ENCODE measurements at regions not wholly inside any gene's neighbourhood (a gene's known extent, or its start where the extent isn't known, plus 50 kb on each side); places are given as distances from the start of the nearest gene placed in this dataset.
"Not testable (repeated sequence)": the region's sequence is repeated elsewhere in the genome, so short reads cannot be mapped to it uniquely, and the experiment has no call there.

DNA sequence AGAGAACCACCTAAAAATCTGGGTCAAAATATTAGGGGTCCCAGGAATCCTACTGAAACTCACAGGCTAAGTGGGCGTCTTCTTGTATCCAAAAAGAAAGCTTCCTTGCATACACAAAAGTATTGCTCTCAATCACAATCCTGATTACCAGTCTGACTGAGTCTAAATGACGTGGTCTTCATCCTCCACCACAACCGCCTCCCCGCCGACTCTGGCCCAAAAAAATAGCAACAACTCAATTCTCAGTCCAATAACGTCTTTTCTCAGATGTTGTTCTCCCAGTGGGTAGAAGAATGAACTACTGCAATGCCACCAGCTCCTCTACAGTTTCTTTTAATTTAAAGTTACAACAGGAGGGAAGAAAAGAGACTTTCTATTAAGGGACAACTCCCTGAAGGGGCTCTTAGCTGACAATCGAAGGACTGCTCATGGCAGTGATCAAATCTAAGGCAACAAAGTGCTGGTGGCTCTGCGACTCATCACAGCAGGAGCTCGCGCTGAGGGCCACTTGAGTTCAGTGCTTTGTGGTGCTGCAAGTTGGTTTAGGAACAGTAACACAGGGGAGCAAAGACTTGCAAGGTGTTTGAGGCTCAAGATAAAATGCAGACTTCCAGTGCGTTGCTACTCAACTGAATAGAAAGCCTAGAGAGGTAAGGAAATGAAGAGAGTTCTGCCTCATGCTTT is 394.1 kb downstream of the BCAT1 start:
- DNase-seq = no peak

DNA sequence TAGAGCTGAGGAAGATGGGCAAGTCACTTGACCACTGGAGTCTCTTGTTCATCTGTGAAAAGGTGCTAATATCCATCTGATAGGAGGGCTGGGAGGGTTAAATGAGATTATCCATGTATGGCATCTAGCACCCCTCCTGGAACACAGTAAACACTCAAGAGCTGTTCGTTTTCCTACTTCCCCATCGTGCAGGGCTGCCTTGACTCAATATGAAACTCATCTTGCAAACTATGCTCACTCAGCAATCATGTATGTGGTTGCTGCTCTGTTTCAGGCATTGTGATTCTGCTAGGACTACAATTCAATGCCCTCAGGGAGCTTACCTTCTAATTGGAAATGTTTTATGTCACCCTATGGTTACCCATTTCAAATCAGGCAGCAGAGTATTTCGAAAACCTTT is 395.6 kb downstream of the BCAT1 start:
- DNase-seq = no peak

DNA sequence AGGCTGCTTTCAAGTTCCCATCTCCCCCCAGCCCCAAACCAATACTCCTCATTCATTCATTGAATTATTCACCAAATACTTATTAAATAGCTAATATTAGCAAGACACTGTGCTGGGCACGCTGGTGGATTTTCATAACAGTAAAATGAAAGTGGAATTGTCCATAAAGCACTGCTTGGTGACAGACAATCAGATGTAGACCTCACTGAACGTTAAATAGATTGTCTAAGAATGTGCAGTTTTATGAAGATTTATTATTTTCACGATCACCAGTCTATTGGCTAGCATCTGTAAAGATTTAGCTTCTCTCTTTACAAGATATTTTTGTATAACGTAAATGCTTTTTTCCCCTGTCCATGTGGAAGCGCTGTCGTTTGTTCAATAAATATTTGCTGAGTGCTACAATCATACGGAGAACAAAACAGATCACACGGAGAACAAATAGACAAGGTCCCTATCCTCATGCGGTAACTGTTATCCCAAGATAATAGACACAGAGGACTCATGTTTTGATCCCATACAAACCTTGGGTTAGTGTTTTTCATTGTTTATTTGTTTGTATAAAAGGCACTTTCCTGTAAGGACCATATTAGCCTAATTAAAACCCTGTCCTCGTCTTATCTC is 397.6 kb downstream of the BCAT1 start:
- DNase-seq = no peak

DNA sequence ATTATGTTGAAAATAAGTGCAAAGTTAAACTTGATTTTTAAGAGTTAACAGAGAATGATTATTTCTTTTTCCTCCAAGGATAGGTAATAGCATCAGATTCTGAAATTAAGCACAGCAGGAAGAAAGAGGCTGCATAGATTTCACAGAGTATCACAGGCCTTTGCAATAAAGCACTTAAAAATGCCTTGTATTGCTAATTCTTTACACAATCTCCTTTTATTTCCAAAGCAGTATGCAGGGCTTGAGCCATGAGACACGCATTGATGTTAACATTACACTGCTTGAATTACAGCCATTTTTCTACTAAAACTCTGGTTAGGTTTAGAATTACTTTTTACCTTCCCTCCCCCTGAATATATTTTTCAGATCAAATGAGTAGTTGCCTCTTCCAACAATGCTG is 398.3 kb downstream of the BCAT1 start:
- no peak for DNase-seq

DNA sequence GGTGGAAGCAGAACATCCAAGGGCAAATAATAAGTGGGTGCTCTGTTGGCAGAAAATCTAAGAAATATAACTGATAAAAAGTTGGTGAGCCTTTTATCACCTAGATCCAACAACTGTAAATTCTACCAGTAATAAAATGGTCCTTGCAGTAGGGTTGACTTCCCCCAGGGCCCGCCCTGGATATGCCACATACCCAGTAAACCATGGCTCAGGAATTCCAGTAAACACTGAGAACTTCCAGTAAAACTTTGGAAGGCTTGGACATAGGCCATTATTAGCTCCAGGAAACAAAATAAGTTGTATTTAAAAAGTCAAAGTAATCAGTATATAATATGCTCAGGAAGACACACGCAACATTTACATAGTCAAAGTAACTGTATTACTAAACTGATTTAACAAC is 402.2 kb downstream of the BCAT1 start:
- DNase-seq = no peak

DNA sequence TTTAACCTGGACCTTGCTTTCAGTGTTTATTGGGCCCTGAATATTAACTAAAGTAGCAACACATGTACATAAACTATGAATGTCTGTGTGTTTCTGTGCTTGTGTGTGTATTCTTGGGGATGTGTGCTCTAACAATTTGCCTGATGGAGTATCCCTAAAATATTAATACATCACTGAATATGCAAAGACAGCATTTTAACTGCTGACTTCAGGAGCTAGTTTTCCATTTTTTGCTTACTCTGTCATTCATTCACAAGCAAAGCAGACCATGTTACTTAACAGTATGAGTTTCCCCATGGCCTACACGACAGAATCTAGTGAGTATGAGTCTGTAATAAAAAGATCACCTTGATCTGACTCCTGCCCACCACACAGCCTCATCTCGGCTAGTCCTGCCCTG is 402.8 kb downstream of the BCAT1 start:
- no peak for DNase-seq

DNA sequence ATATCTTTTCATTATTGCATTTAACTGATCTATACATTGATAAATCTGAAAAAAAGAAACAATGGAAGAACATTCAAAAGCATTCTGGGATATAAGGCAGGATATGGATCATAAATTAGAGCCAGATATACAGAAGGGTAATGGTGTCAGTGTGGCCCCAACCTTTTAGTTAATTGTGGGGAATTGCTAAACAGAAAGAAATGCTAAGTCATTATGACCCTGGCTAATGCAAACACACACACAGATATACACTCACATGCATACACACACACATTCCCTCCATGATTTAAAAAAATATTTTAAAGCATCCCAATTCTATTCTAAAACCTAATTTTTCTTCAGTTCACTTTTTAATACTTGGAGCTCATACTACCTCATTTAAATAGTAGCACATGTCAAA is 404.5 kb downstream of the BCAT1 start:
- peak; percentile 11 for DNase-seq

DNA sequence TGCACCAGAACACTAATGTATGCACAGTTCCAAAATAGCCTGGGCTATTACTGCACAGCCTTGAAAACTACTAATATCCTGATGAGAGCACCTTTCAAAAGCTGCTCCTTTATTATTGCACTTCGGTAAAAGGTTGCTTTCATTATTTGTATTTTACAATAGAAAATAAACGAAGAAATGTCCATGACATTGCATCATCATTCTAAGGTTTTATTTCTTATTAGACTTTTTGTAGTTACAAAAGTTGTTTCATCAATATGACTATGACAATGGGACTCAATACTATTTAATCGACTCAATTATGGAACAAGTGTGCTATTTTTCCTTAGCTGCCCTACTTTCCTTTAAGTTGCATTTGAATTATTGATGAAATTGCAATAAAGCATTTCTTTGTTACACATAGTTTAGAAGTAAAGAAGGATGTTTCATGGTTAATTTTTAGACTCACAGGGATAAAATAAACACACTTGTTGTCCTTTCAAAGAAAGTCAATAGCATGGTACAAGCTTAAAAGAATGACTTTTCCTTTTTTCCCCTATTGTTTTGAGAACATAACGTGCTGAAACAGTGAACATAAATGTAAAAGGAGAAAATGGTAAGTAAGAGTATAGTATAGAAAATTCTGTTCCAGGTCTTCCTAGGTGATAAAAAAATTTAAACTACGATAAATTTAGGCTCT is 407.6 kb downstream of the BCAT1 start:
- no peak for DNase-seq

DNA sequence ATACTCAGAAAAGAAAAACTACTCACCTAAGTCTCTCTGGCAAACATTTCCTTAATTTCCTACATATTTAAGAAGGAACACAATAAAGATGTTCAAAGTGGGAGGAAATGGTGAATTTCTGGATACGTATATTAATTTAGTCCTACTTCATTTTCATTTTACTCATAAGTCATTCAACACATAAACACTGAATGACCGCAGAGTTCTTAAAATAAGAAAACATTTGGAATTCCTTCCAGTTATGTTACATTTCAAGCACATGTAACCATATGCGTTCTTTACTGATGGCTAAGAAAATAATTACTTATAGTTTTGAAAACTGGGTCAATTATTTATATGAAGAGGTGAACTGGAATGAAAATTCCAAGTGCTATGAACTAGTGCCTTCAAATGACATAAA is 409.3 kb downstream of the BCAT1 start:
- DNase-seq = no peak

DNA sequence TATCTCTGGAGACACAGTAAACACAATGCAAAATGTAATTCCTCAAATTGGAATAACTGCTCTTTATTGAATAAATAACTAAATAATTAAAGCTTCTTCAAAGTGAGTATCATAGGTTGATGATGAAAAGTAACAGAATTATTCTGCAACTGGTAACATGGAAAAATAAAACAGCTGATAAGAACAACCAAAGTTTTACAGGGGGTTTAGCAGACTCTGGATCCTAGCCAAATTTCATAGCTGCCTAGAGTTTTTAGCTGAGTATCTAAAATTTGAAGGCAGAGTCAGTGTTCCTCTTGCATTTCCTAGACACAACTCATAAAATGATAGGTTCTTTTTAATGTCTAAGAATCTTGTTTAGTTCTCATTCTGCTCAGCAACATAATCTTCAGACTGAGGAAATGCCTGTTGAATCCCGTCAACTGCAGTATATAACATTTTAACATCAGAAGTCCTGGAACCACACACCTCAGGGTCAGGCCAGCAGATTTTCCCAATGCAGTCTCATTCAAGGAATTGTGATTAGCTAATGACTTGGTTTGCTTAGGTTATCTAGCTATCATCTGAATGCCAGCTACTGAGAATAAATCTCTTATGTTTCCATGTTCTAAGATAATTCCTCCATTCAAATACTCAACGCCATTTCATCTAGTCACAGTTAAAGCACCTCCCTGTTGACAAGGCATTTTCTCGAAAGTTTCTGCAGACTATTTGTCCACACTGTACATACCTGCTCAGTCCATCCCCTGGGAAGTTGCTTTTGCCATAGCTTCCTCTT is 411.6 kb downstream of the BCAT1 start:
- no peak for DNase-seq

DNA sequence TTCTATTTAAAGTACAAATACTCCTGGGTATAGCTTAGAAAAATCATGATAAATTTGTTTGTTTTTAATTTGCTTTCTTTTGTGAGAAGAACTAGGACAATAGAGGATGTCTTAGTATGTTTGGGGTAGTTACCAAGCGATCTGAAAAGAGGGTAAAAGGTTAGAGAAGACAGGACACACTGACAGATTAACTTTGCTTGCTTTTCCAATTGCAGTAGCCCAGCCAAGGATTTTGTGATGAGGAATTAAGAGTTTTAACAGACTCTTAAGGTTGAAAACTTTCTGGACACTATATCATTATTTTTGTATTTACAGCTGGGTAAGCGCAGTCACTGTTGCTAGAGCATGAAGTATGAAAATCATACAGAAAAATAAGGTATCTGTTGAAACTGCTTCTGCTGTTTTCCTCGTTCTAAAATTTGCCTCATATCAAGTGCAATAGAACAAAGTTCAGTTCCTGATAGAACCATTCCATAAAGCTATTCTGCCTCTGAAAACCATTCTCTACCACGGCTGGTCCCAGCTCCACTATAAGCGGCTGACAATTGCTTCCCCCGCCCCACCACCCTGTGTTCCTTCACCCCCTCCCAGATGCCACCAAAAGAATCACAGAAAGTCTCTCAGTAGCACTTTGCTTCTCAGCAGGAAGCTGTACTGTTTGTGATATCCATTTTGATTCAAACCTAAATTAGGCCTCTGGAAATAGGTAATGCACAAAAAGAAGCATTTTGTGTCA is 413.4 kb downstream of the BCAT1 start:
- no peak for DNase-seq

DNA sequence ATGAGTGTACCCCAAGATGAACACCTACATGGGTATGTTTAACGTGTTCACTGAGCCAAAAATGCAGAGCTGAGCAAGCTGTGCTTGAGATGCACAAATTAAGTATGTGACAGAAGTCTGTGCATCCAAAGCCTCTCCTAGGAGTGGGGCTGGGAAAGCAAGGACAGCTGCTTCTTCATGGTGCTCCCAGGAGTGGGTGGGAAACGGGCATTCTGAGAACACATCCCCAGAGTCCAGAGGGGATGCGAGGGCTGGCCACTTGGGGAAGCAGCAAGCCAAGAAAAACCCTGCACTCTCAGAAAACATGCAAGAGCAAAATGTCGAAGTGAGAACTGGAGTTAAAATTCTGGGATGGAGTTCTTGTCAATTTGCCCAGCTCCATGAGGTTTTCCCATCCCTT is 414.3 kb downstream of the BCAT1 start:
- no peak for DNase-seq

DNA sequence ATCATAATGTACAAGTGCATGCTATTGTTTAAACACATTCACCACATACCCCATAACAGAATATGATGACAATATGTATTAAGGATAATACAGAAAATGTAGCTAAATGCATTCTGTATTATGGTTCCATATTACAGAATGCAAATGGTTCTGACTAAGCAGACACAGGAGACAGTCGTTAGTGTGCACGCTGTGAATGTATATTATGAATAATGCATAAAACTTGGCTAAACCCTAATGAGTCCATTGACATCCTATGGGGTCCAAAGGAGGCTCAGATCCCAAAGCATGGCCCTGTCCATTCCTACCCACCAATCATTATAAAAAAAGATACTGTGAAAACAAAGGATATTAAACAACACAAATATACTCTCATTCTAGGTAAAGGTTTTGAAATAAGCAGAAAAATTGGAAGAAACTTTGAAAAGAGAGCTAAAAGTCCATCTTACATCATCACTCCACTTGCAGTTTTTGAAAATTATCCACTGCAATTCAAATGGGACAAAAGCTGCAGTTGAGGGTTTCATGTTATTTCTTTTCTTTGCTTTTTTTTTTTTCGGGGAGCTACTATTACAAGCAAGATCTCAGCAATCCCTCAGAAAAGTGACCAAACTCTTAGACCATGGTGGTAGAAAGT is 415.1 kb downstream of the BCAT1 start:
- no peak for DNase-seq

DNA sequence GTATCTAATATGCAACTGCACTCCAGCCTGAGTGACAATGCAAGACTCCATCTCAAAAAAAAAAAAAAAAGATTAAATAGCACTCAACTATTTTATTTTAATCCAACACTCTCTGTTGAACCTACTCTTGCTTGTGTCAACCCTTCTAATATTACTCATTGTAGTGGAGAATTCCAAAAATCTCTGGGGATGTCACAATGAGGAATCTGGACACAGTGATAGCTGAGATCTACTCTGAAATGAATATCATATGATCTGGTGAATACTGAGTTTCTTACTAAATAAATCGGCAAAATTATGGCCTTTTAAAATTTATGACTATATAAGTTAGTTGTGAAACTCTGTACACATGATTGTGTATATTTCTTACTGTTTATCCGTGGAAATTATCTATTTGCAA is 418.2 kb downstream of the BCAT1 start:
- DNase-seq = no peak

DNA sequence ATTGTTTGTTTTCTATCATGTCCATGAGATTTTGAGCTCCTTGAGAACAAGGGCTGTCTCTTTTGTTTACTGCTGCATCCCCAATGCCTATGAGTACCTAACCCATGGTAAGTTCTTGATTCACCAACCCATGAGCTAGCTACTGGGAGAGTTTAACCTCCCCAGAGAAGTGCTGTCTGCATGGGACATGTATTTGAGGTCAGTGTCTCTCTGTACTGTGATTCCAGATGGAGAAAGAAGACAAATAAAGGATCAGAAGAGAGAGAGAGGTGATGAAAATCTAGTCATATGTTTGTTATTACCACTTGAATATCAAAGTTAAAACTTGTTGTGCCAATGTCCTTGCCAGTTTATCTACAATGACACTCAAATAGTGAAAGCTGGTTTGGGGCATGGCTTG is 421.8 kb downstream of the BCAT1 start:
- DNase-seq = no peak

DNA sequence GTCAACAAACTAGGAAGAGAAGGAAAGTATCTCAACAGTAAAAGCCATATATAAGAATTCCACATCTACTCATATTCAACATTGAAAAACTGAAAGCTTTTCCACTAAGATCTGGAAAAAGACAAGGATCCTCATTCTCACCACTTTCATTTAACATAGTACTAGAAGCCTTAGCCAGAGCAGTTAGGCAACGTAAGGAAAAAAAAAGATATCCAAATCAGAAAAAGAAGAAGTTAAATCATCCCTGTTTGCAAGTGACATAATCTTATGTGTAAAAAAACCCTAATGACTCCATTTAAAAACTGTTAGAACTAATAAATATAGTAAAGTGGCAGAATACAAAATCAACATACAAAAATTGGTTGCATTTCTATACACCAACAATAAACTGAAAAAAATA is 426.2 kb downstream of the BCAT1 start:
- DNase-seq = no peak

DNA sequence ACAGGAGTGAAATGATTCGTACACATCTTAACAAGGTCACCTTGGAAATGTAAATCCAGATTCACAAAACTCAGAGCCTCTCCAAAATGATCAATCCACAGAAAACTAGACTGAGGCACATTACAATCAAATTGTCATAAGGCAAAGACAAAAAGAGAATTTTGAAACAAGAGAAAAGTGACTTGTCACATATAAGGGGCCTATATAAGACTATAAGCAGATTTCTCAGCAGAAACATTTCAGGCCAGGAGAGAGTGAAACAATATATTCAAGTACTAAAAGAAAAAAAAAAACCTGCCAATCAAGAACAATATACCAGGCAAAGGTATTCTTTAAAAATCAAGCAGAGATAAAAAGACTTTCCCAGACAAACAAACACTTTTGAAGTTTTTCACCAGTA is 429.1 kb downstream of the BCAT1 start:
- no peak for DNase-seq

DNA sequence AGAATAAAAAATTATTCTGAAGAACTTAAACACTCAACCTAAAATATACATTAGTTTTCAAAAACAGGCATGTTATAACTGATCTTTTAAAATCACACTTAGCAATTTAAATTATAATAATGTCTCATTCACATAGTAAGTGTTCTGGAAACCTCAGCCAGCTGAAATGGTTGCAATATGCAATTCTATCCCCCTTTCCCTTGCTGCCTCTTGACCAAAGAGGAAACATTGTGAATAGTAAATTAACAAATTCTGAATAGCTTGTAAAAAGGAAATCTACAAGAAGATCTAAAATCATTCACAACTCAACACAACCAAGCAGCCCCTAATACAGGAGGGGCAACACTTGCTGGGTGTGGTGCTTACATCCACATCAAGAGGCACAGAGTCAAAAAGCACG is 431.9 kb downstream of the BCAT1 start:
- DNase-seq = no peak

DNA sequence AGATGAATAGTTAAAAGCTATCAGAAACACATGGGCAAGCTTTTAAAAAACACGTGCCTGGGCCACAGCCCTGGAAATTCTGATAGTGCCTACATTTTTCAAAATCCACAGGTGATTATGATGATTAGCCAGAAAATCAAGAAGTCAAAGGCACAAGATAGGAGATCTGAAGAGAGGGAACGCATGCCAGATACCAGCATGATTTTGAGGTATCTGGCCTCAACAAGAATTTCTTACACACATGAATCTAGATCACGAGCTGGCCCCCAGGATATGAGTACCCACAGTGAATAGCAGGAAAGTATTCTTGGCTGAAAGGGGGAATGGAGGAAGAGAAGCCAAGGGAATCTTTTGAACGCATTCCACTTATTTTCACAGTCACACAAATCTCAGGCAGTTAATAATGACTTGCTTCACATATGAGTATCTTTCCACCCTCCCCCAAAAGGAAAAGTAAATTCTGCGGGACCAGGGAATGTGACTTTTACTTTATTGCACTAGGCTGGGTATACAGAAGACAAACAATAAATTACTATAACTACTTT is 438.2 kb downstream of the BCAT1 start:
- DNase-seq = no peak

DNA sequence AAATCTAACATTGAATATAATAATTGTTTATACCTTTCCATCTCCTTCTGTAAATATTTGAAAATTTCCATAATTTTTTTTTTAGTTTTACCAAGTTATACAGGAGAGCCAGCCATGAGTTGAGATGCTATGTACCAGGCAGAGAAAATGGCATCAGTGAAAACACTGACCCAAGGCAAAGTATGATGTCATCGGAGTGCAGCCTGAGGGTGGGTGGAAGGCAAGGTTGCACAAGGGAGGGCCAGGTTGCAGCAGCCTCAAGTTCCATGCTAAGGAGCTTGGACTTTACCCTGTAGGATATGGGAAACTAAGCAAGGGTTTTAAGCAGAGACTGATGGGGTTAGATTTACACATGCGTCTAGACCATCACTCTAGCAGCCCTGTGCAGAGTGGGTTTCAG is 441.1 kb downstream of the BCAT1 start:
- DNase-seq = no peak

DNA sequence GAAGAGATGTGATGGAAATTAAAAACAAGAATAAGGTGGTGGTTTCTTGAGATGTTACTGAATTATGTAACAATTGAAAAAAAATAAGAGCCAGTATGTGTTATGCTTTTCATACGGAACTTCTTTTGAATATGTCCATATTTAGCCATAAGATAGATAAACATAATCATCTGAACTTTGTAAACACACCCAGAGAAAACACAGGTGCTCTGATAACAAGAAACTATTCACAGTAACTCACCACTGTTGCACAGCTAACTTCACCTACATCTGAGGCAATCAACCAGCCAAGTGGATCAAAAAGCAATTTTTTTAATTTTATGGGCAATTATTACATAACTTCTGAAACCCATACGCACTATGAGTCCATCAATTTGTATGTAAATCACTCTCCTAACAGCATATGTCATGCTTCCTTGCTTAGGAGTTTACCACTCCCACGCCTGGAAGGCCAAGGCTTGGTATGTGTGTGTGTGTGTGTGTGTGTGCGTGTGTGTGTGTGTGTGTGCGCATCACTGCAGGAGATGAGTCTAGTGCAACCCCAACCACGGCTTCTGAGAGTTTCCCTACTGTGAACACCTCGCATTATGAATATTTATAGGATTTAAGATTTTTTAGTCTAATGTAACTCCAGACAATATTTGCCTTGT is 443.4 kb downstream of the BCAT1 start:
- DNase-seq = no peak

DNA sequence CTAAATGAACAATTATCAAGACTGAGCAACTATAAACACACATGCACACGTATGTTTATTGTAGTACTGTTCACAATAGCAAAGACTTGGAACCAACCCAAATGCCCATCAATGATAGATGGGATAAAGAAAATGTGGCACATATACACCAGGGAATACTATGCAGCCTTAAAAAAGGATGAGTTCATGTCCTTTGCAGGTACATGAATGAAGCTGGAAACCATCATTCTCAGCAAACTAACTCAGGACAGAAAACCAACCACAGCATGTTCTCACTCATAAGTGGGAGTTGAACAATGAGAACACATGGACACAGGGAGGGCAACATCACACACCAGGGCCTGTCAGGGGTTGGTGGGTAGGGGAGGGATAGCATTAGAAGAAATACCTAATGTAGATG is 445.4 kb downstream of the BCAT1 start:
- DNase-seq = not testable (repeated sequence)

Data from hematopoietic multipotent progenitor cell treated with erythropoietin and hydrocortisone succinate and interleukin-3 and kit ligand, for 4 days (in vitro differentiated cells).